RWPE2 (cell line): ENCODE measurements at regions not wholly inside any gene's neighbourhood (a gene's known extent, or its start where the extent isn't known, plus 50 kb on each side); places are given as distances from the start of the nearest gene placed in this dataset.
"Not testable (repeated sequence)": the region's sequence is repeated elsewhere in the genome, so short reads cannot be mapped to it uniquely, and the experiment has no call there.

Experiments used
- ATAC-seq: fragments of 200-7000 bp; cut with Tn5 transposase; 3 replicates; pipeline ENCODE4 v1.9.1; 2021; ENCODE audit warnings: low read depth
- DNase-seq: peaks from one replicate; pipeline ENCODE4 v3.0.0-alpha.2; 2020; ENCODE audit warnings: low spot score
- H3K27ac ChIP-seq: fragments of 450-650 bp; 2 replicates; pipeline ENCODE4 v1.5.1; 2017; ENCODE audit warnings: mild to moderate bottlenecking; ENCODE audit not compliant: poor library complexity, severe bottlenecking
- H3K27me3 ChIP-seq: fragments of 250-450 bp; sonication (Bioruptor Pico); 2 replicates; pipeline ENCODE4 v1.5.1; 2021; ENCODE audit warnings: mild to moderate bottlenecking, moderate library complexity; ENCODE audit not compliant: insufficient read depth, poor library complexity, severe bottlenecking
- H3K36me3 ChIP-seq: fragments of 250-450 bp; sonication (Bioruptor Pico); 2 replicates; pipeline ENCODE4 v1.5.1; 2020; ENCODE audit warnings: low read depth, mild to moderate bottlenecking, moderate library complexity
- H3K4me1 ChIP-seq: fragments of 250-450 bp; sonication (Bioruptor Pico); 2 replicates; pipeline ENCODE4 v1.5.1; 2021; ENCODE audit warnings: mild to moderate bottlenecking, moderate library complexity; ENCODE audit not compliant: insufficient read depth, poor library complexity, severe bottlenecking
- H3K4me3 ChIP-seq: fragments of 250-450 bp; sonication (Bioruptor Pico); 2 replicates; pipeline ENCODE4 v1.5.1; 2021; ENCODE audit warnings: mild to moderate bottlenecking, moderate library complexity; ENCODE audit not compliant: severe bottlenecking
- H3K9me3 ChIP-seq: fragments of 250-450 bp; sonication (Bioruptor Pico); 2 replicates; pipeline ENCODE4 v1.5.1; 2021; ENCODE audit warnings: mild to moderate bottlenecking, moderate library complexity; ENCODE audit not compliant: severe bottlenecking
- CTCF ChIP-seq: fragments of 450-650 bp; IDR thresholded peaks from one replicate; pipeline ENCODE4 v1.5.1; 2017; ENCODE audit warnings: mild to moderate bottlenecking, moderate library complexity; ENCODE audit not compliant: poor library complexity, severe bottlenecking

GRCh38 chr10:65183236-65183635, 1662.0 kb downstream of the REEP3 start:
- DNase-seq = no peak
- no peak for ATAC-seq
- Histone ChIP-seq H3K27me3 (no peaks in the 10 kb centered on the region), H3K4me1 (no peaks in the 10 kb centered on the region), H3K4me3 (no peak overlapping the region), H3K27ac (no peak overlapping the region), H3K9me3 (no peaks in the 10 kb centered on the region), H3K36me3 (no peaks in the 10 kb centered on the region)
- no peak for TF ChIP-seq CTCF

GRCh38 chr10:65186668-65187067, 1665.5 kb downstream of the REEP3 start:
- not testable (repeated sequence) for H3K4me1 ChIP-seq, ATAC-seq, H3K36me3 ChIP-seq, H3K27ac ChIP-seq, H3K27me3 ChIP-seq, H3K9me3 ChIP-seq, DNase-seq, H3K4me3 ChIP-seq

GRCh38 chr10:65194126-65194525, 1672.9 kb downstream of the REEP3 start:
- Histone ChIP-seq H3K27ac (no peak overlapping the region), H3K4me3 (no peak overlapping the region), H3K27me3 (no peaks in the 10 kb centered on the region), H3K9me3 (no peaks in the 10 kb centered on the region), H3K36me3 (no peaks in the 10 kb centered on the region), H3K4me1 (no peaks in the 10 kb centered on the region)
- no peak for DNase-seq
- TF ChIP-seq CTCF = no peak
- ATAC-seq = peak; percentile 76

- no peak for ATAC-seq
- Histone ChIP-seq H3K9me3 (no peaks in the 10 kb centered on the region), H3K27ac (no peak overlapping the region), H3K4me1 (no peaks in the 10 kb centered on the region), H3K36me3 (no peaks in the 10 kb centered on the region), H3K27me3 (no peaks in the 10 kb centered on the region), H3K4me3 (no peak overlapping the region)
- no peak for DNase-seq
- TF ChIP-seq CTCF = no peak
Measured at GRCh38 chr10:65194555-65194954, 1673.4 kb downstream of the REEP3 start.

- Histone ChIP-seq H3K4me3 (no peak overlapping the region), H3K4me1 (no peaks in the 10 kb centered on the region), H3K9me3 (no peaks in the 10 kb centered on the region), H3K27me3 (no peaks in the 10 kb centered on the region), H3K36me3 (no peaks in the 10 kb centered on the region), H3K27ac (no peak overlapping the region)
- TF ChIP-seq CTCF = no peak
- ATAC-seq (no peak), DNase-seq (no peak)
Measured at GRCh38 chr10:65196111-65196510, 1674.9 kb downstream of the REEP3 start.
